HG03378 (cell line): ENCODE measurements at regions not wholly inside any gene's neighbourhood (a gene's known extent, or its start where the extent isn't known, plus 50 kb on each side); places are given as distances from the start of the nearest gene placed in this dataset.
"Not testable (repeated sequence)": the region's sequence is repeated elsewhere in the genome, so short reads cannot be mapped to it uniquely, and the experiment has no call there.

Source experiments
- ATAC-seq: cut with Tn5 transposase; IDR thresholded peaks from one replicate; pipeline ENCODE4 v1.9.1; 2021; ENCODE audit warnings: mild to moderate bottlenecking, moderate library complexity; ENCODE audit not compliant: unreplicated experiment

- ATAC-seq: no peak
Measured at GRCh38 chr14:59133709-59134108, 54.8 kb upstream of the DAAM1 start.

- no peak for ATAC-seq
Measured at GRCh38 chr14:59134307-59134706, 54.2 kb upstream of the DAAM1 start.

- ATAC-seq: no peak
Measured at GRCh38 chr14:59137256-59137655, 51.2 kb upstream of the DAAM1 start.

GRCh38 chr14:59138576-59138975, 49.9 kb upstream of the DAAM1 start:
- ATAC-seq: not testable (repeated sequence)
